Panc1 (cell line): ENCODE measurements at regions not wholly inside any gene's neighbourhood (a gene's known extent, or its start where the extent isn't known, plus 50 kb on each side); places are given as distances from the start of the nearest gene placed in this dataset.

Experiments used
- ATAC-seq: fragments of 200-7000 bp; cut with Tn5 transposase; 2 replicates; pipeline ENCODE4 v1.9.1; 2020; ENCODE audit warnings: mild to moderate bottlenecking, moderate library complexity
- BruUV-seq: library from RNA; stranded (reverse); fragments of 400-500 nt; replicated peaks from 2 replicates; lab custom pipeline; 2021; lab: Mats Ljungman, UMichigan
- CTCF ChIA-PET: fragments of 300-600 bp; sonication (Branson Sonifier 250); formaldehyde crosslinking; loops from one replicate; lab custom pipeline; 2022; ENCODE audit warnings: antibody characterized with exemption; lab: Charles Lee
- POLR2A ChIA-PET: fragments of 300-600 bp; sonication (Branson Sonifier 250); formaldehyde crosslinking; loops from one replicate; lab custom pipeline; 2022; ENCODE audit warnings: antibody characterized with exemption; lab: Charles Lee
- DNase-seq: peaks from one replicate; pipeline ENCODE4 v3.0.0-alpha.2; 2010; ENCODE audit warnings: low read depth, low spot score
- H3K27ac ChIP-seq: 2 replicates; pipeline ENCODE4 v1.5.1; 2011; ENCODE audit warnings: mild to moderate bottlenecking, low read length, inconsistent platforms
- H3K27me3 ChIP-seq: fragments of 200-500 bp; sonication (Bioruptor generic); 2 replicates; pipeline ENCODE4 v1.6.0; 2014; ENCODE audit warnings: low read length, inconsistent platforms; ENCODE audit not compliant: control insufficient read depth, insufficient read depth
- H3K36me3 ChIP-seq: fragments of 200-500 bp; sonication (Bioruptor generic); 2 replicates; pipeline ENCODE4 v1.5.1; 2014; ENCODE audit warnings: inconsistent platforms, mild to moderate bottlenecking, low read length, moderate library complexity; ENCODE audit not compliant: control insufficient read depth, insufficient read depth
- H3K4me1 ChIP-seq: 2 replicates; pipeline ENCODE4 v1.5.1; 2011; ENCODE audit warnings: inconsistent platforms, mild to moderate bottlenecking, low read length, moderate library complexity; ENCODE audit not compliant: control insufficient read depth, insufficient read depth
- H3K4me3 ChIP-seq, 2 experiments: 2 replicates each; pipeline ENCODE4 v1.5.1; 2011 to 2012; ENCODE audit warnings: low read depth in 2 of 2, low read length in 2 of 2, mild to moderate bottlenecking in 2 of 2, inconsistent platforms in 1 of 2, moderate library complexity in 1 of 2
- H3K9me3 ChIP-seq: fragments of 200-500 bp; sonication (Bioruptor generic); 2 replicates; pipeline ENCODE4 v1.5.1; 2014; ENCODE audit warnings: low read depth, mild to moderate bottlenecking, inconsistent platforms, low read length, moderate library complexity; ENCODE audit not compliant: control insufficient read depth, insufficient read depth
- CTCF ChIP-seq: fragments of 450-650 bp; IDR thresholded peaks from 2 replicates; pipeline ENCODE4 v1.5.1; 2017; ENCODE audit warnings: mild to moderate bottlenecking
- POLR2AphosphoS5 ChIP-seq: IDR thresholded peaks from 2 replicates; pipeline ENCODE4 v1.6.1; 2012; ENCODE audit warnings: mild to moderate bottlenecking, low read depth, low read length, moderate library complexity
- REST ChIP-seq, 2 experiments: IDR thresholded peaks; 2 replicates each; pipeline ENCODE4 v1.6.1; 2011 to 2012; ENCODE audit warnings: low read depth in 2 of 2, control low read depth in 1 of 2, low read length in 1 of 2, mild to moderate bottlenecking in 1 of 2, moderate library complexity in 1 of 2; ENCODE audit not compliant: insufficient read depth in 1 of 2
- SIN3A ChIP-seq: IDR thresholded peaks from 2 replicates; pipeline ENCODE4 v1.6.1; 2012; ENCODE audit warnings: low read depth, mild to moderate bottlenecking, low read length, moderate library complexity, borderline replicate concordance; ENCODE audit not compliant: insufficient read depth
- TCF7L2 ChIP-seq: IDR thresholded peaks from 2 replicates; pipeline ENCODE4 v1.6.1; 2011; ENCODE audit warnings: mild to moderate bottlenecking, low read depth, low read length, inconsistent platforms
- in situ Hi-C: cut with HindIII; loops from 2 replicates; pipeline ENCODE4 v1.10.0; 2016; ENCODE audit warnings: low sequenced_read_pairs, low pct_unique_long_range_greater_than_20kb
- intact Hi-C: fragments of 100-400 bp; cut with micrococcal nuclease; formaldehyde crosslinking; loops from one replicate; pipeline ENCODE4 v1.10.0; 2022; ENCODE audit not compliant: unreplicated experiment

GRCh38 chr1:193593147-193593885 is 406.9 kb upstream of the B3GALT2 start:
- intact Hi-C loops: no loop called here
- Histone ChIP-seq H3K4me3 (no peak overlapping the region), H3K27ac (no peak overlapping the region), H3K4me1 (no peaks in the 10 kb centered on the region; the same call in 1 of the 2 replicates), H3K9me3 (no peaks in the 10 kb centered on the region), H3K27me3 (no peaks in the 10 kb centered on the region; the same call in 1 of the 2 replicates), H3K36me3 (no peaks in the 10 kb centered on the region)
- in situ Hi-C loops: no loop called here
- DNase-seq (no peak), ATAC-seq (no peak)
- TF ChIP-seq CTCF: no peak
- no peak for TF ChIP-seq TCF7L2
- TF ChIP-seq SIN3A: no peak
- no peak for TF ChIP-seq REST (IDR thresholded peaks at IDR 0.05; ENCODE audit: insufficient read depth in 1 of 2, low read depth in 2 of 2, low read length in 1 of 2)
- TF ChIP-seq POLR2AphosphoS5: no peak
- BruUV-seq: no TSS peak
- POLR2A ChIA-PET: no interaction called here
- CTCF ChIA-PET: no interaction called here

- TF ChIP-seq POLR2AphosphoS5 (no peak), CTCF (no peak), REST (IDR thresholded peaks at IDR 0.05; ENCODE audit: insufficient read depth in 1 of 2, low read depth in 2 of 2, low read length in 1 of 2) (no peak), SIN3A (no peak), TCF7L2 (no peak)
- intact Hi-C loops: no loop called here
- no peaks in the 10 kb centered on the region; the same call in 1 of the 2 replicates for H3K4me1 ChIP-seq
- DNase-seq (no peak), ATAC-seq (no peak)
- no TSS peak for BruUV-seq
- no peaks in the 10 kb centered on the region for H3K36me3 ChIP-seq
- H3K9me3 ChIP-seq: no peaks in the 10 kb centered on the region
- POLR2A ChIA-PET: no interaction called here
- CTCF ChIA-PET: no interaction called here
- no peaks in the 10 kb centered on the region; the same call in 1 of the 2 replicates for H3K27me3 ChIP-seq
- in situ Hi-C loops: no loop called here
- no peak overlapping the region for H3K27ac ChIP-seq
- H3K4me3 ChIP-seq: no peak overlapping the region
Measured at GRCh38 chr1:193592317-193592716, 405.9 kb upstream of the B3GALT2 start.
